DND-41 (cell line): ENCODE measurements at regions not wholly inside any gene's neighbourhood (a gene's known extent, or its start where the extent isn't known, plus 50 kb on each side); places are given as distances from the start of the nearest gene placed in this dataset.

Experiments used
- CTCF ChIP-seq: IDR thresholded peaks from 2 replicates; pipeline ENCODE4 v1.5.1; 2012; ENCODE audit warnings: borderline replicate concordance, low read length, moderate library complexity, mild to moderate bottlenecking; ENCODE audit not compliant: poor library complexity, severe bottlenecking; ENCODE audit errors: extremely low read depth
- EZH2 ChIP-seq: IDR thresholded peaks from 3 replicates; pipeline ENCODE4 v1.6.1; 2012; ENCODE audit warnings: borderline replicate concordance, low read depth, mild to moderate bottlenecking, moderate library complexity, low read length, inconsistent platforms; ENCODE audit not compliant: severe bottlenecking

GRCh38 chr2:8631465-8632005, 50.3 kb upstream of the ID2 start:
- no peak for TF ChIP-seq CTCF
- no peak for TF ChIP-seq EZH2
